ENCODE measurements at regions not wholly inside any gene's neighbourhood (a gene's known extent, or its start where the extent isn't known, plus 50 kb on each side); places are given as distances from the start of the nearest gene placed in this dataset.

- TF ChIP-seq CHD7 (IDR thresholded peaks at IDR 0.05; ENCODE audit: insufficient replicate concordance, low read length) (no peak), TAF7 (optimal IDR thresholded peaks at IDR 0.05; ENCODE audit: borderline replicate concordance, low read depth, low read length) (no peak), POU5F1 (IDR thresholded peaks at IDR 0.05; ENCODE audit: low read depth, low read length) (no peak), CTCF (IDR thresholded peaks at IDR 0.05; ENCODE audit: control extremely low read depth in 1 of 3, insufficient read depth in 1 of 3, low read depth in 1 of 3, low read length in 3 of 3) (no peak), SP4 (IDR thresholded peaks at IDR 0.05; ENCODE audit: low read length) (no peak)
These were observed 68.8 kb upstream of the PRNP start (continued) for GRCh38 chr20:4617484-4617883.

All from H1 (cell line).